ENCODE measurements at regions not wholly inside any gene's neighbourhood (a gene's known extent, or its start where the extent isn't known, plus 50 kb on each side); places are given as distances from the start of the nearest gene placed in this dataset.

DNA sequence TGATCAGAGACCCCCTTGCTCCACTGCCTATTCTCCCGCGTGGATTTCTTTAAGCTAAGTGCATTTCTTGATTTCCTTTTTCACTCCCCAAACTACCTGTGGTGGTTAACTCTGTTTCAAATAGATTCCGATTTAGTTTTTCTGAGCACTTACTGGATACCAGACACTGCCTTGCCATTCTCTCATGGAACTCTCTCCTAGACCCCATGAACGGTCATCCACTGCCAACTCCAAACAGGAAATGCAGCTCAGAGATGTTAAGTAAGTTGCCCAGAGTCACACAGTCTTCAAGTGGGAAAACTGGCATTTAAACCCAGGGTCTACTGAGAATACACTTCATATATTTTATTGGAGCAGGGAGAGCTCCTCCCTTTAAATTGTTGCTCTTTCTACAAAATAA, 199.4 kb downstream of the MAF start:
- no peak for DNase-seq (ENCODE audit: low read depth)
- no peak overlapping the region for H3K4me3 ChIP-seq (ENCODE audit: low read length)
- TF ChIP-seq, protein P1, sequence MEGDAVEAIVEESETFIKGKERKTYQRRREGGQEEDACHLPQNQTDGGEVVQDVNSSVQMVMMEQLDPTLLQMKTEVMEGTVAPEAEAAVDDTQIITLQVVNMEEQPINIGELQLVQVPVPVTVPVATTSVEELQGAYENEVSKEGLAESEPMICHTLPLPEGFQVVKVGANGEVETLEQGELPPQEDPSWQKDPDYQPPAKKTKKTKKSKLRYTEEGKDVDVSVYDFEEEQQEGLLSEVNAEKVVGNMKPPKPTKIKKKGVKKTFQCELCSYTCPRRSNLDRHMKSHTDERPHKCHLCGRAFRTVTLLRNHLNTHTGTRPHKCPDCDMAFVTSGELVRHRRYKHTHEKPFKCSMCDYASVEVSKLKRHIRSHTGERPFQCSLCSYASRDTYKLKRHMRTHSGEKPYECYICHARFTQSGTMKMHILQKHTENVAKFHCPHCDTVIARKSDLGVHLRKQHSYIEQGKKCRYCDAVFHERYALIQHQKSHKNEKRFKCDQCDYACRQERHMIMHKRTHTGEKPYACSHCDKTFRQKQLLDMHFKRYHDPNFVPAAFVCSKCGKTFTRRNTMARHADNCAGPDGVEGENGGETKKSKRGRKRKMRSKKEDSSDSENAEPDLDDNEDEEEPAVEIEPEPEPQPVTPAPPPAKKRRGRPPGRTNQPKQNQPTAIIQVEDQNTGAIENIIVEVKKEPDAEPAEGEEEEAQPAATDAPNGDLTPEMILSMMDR (conservative IDR thresholded peaks at IDR 0.05; ENCODE audit: low read depth, low read length), result no peak

DNA sequence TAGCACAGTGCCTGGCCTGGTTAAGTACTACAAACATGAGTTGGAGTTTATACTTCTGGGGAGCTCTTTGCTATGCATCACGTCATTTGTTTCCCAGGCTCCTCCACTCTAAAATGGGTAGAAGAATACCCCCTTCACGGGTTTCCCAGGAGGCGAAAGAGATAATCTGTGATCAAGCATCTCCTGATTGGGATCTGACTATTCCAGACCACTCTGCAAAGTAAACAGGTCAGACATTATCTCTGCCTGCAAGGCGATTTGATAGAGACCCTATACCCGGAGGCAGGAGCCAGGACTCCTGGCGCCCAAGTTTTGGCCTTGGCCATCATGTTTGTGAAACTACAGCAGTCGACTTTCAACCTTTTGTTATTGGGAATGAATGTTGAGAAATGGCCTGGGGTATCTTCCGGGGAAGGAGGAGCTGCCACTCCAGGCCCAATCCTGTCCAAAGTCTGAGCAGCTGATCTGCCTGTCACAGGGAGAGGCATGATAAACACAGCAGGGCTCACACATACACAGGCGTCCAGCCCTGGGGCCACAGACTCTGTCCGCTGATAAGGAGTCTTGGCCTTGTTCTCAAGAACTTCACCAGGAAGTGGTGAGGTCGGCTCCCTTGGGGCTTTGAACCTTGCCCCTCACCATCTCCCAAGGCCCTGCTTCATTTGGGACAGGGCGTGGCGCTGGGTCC, 199.9 kb downstream of the MAF start:
- TF ChIP-seq, protein P1 (conservative IDR thresholded peaks at IDR 0.05; ENCODE audit: low read depth, low read length), result no peak
- no peak overlapping the region for H3K4me3 ChIP-seq (ENCODE audit: low read length)
- DNase-seq (ENCODE audit: low read depth), result no peak

DNA sequence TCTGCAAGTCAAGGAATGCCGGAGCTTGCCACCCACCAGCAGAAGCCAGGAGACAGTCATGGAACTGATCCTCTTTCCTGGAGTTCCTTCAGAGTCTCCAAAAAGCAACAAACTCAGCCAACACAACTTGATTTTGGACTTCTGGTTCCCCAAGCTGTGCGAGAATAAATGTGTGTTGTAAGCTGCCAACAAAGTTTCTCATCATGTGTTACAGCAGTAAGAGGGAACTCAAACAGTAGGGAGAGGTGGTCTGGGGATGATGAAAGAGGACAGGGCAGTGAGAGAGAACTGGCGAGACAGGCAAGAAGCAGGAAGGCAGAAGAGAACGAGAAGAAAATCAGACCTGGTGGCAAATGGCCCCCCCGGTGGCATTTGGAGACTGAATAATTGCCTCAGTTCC, 204.9 kb downstream of the MAF start:
- DNase-seq (ENCODE audit: low read depth), result no peak
- no peak overlapping the region for H3K4me3 ChIP-seq (ENCODE audit: low read length)
- TF ChIP-seq, protein P1 (conservative IDR thresholded peaks at IDR 0.05; ENCODE audit: low read depth, low read length), result no peak

DNA sequence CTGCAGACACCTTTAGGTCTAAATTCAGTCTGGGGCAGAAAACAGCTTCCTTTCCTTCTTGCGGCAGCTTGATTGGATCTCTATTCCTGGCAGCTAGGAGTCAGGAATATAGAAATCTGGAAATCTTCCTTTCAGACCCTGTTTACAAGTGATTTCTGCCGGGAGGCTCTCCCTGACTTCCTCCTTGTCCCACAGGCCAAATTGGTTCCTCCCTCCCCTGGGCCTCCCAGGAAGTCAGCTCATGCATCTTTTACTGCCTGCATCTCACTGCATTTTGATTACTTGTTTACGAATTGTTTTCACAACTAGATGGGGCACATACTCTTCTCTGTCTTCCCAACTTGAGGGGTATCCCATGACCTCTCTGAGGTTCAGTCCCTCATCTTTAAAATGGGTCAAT, 206.3 kb downstream of the MAF start:
- TF ChIP-seq, protein P1 (conservative IDR thresholded peaks at IDR 0.05; ENCODE audit: low read depth, low read length), result no peak
- no peak overlapping the region for H3K4me3 ChIP-seq (ENCODE audit: low read length)

DNA sequence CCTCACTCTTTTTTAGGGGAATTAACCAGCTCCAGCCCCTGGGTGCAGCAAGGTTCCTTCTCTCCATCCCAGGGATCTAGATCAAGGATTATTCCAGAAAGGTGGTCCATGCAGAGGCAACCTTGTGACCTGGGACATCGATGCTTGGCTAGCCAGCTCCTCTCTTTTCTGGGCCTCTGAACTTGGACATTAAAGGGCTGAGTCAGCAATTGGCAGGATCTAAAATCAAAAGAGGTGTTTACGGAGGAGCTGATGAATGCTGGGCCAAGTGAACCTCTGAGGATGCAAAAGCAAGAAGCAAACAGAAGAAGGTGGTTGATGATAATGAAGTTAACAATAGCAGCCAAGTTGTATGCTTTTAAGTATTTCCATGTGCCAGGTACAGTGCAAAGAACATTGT, 207.0 kb downstream of the MAF start:
- DNase-seq (ENCODE audit: low read depth), result no peak
- no peak overlapping the region for H3K4me3 ChIP-seq (ENCODE audit: low read length)
- TF ChIP-seq, protein P1 (conservative IDR thresholded peaks at IDR 0.05; ENCODE audit: low read depth, low read length), result no peak

More for the DNA sequence above, 206.3 kb downstream of the MAF start:
- no peak for DNase-seq (ENCODE audit: low read depth)

DNA sequence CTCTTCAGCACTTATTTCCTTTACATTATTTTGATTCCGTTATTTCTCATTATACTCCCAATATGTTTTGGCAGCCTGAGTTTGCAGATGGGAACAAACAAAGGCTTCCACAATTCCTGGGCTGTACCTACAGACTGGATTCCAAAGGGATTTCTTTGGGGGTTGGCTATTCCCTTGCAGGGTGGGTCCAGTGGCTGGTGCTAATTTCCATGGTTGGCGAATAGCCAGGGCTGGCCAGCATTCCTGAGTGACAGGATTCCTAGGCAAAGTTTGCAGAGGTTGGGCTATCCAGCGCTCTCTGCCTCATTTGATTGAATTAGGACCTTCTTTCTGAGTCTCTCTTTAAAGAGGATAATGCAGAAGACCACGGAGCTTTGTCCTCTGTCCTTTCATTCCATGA, 207.4 kb downstream of the MAF start:
- H3K4me3 ChIP-seq (ENCODE audit: low read length), result no peak overlapping the region
- no peak for DNase-seq (ENCODE audit: low read depth)
- TF ChIP-seq, protein P1 (conservative IDR thresholded peaks at IDR 0.05; ENCODE audit: low read depth, low read length), result no peak

DNA sequence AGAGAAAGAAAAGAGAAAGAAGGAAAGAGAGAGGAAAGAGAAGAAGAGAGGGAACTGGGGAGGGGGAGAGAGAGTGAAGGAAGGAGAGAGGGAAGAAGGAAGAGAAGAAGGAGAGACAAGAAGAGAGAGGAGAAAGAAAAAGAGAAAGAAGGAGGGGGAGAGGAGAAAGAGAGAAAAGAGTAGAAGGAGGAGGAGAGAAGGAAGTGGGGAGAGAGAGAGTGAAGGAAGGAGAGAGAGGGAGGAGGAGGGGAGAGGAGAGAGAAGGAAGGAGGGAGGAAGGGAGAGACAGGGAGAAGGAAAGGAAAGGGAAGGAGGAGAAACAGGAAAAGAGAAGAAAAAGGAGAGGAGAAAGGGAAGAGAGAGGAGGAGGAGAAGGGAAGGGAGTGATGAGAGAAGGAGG, 208.5 kb downstream of the MAF start:
- TF ChIP-seq, protein P1 (conservative IDR thresholded peaks at IDR 0.05; ENCODE audit: low read depth, low read length), result no peak
- no peak for DNase-seq (ENCODE audit: low read depth)
- H3K4me3 ChIP-seq (ENCODE audit: low read length), result no peak overlapping the region

Measured in retinal pigment epithelial cell (primary cell).